Amniotic epithelial cell (primary cell): ENCODE measurements at regions not wholly inside any gene's neighbourhood (a gene's known extent, or its start where the extent isn't known, plus 50 kb on each side); places are given as distances from the start of the nearest gene placed in this dataset.

ENCODE experiments used
- DNase-seq: peaks from one replicate; pipeline ENCODE4 v3.0.0-alpha.2; 2010; ENCODE audit warnings: low read depth

DNA sequence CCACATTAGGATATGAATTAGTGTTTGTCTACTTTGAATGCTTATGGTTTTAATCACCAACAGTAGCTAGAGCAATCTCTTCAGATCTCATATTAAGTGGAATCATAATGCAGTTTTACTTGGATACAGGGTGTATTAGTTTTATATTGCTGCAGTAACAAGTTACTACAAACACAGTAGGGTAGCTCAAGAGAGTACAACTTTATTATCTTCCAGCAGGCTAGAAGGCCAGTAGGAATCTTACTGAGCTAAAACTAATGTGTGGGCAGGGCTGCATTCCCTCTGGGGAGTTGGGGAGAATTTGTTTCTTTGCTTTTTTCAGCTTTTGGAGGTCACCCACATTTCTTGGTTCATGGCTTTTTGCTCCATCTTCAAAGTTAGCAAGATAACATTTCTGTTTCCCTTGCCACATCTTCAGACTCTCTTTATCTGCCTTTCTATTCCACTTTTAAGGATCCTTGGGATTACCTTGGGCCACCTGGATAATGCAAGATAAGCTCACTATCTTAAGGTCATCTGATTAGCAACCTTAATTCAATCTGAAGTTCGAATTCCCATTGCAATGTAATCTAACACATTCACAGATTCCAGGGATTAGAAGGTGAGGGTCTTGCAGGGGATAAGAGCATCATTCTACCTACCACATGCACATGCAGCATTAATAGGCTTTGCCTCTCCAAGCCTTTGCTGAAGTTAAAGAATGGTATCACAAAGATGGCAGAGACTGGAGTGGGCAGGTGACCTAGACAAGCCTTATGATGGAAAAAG lies 134.1 kb upstream of the SLC10A2 start:
- DNase-seq = no peak

DNA sequence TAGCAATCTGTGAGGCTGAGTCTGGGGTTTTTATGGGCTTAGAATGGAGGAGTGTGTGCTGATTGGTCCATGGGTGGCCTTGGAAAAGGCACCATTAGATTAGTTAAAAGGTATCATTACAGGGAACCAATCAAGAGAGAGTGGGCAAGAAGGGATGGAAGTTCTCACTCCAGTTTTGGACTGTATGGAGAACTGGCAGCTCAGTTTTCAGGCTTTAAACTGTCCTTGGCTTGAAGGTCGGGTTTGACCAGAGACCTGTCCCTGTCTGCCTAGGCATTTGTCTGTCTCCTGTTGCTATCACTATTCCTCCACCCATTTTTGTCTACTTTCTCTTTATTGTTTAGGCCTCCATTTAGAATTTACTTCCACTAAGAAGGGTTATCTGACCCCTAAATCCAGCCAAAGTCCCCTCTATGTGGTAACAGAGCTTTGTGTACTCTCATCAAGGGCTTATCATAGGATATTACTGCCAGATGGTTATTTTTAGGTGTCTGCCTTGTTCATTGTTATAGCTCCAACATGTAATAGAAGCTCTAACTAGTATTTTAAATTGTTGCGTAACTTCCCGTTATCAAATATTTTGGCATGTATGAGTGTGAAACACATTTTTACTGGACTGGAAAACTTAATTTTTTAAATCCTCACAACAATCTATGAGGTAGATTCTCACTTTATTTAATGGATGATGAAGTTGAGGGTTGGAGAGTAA lies 133.3 kb upstream of the SLC10A2 start:
- DNase-seq = no peak

DNA sequence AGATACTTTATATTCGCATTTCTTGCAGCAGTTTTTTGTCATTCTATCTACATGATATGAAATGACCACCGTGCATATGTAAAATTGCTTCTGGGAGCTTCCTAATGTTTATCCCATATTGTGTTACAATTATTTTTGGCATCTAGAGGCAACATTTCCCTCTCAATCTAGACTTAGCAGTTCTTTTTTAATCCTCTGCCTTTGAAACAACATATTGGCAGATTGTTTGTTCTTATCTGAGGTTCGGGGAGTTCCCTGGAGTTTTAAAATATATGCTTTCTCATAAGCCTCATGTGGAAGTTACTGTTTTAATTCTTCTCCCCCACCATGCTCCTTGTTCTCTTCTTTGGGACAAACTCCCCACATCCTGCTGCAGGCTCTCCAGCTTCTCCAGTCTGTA lies 130.1 kb upstream of the SLC10A2 start:
- no peak for DNase-seq

DNA sequence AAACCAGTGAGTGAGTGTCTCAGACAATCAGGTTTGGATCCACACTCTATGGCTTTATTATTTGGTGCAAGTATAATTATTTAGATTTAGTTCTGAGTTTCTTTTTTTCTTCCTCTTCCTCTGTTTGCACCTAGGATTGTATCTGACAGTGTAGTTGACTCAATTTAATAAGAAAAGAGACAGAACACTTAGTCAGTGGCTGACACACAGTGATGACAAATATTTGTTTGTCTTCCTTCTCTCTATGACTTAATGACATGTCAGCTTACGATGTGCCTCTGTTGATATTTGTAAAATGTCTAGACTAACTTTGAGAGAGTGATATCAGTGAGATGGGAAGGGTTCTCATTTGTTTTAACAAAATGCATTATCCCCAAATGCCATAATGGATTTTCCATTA lies 129.5 kb upstream of the SLC10A2 start:
- DNase-seq = no peak

DNA sequence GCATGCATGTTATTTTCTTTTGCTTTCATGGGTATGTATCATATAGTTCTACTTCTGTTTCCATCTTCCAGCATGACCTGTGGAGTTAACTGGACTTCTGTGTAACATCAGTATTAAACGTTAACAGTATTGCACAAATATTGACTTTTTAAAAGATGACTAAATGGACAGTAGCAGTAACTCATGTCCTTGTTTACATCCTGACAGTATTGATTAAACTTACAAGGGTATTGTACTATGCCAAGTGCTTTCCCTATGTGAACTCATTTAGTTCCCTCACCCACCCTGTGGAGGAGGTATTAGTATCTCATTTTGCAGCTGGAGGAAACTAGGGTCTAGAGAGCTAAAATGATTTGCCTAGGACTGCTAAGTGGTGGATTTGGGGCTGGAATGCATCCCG lies 128.7 kb upstream of the SLC10A2 start:
- DNase-seq = no peak

DNA sequence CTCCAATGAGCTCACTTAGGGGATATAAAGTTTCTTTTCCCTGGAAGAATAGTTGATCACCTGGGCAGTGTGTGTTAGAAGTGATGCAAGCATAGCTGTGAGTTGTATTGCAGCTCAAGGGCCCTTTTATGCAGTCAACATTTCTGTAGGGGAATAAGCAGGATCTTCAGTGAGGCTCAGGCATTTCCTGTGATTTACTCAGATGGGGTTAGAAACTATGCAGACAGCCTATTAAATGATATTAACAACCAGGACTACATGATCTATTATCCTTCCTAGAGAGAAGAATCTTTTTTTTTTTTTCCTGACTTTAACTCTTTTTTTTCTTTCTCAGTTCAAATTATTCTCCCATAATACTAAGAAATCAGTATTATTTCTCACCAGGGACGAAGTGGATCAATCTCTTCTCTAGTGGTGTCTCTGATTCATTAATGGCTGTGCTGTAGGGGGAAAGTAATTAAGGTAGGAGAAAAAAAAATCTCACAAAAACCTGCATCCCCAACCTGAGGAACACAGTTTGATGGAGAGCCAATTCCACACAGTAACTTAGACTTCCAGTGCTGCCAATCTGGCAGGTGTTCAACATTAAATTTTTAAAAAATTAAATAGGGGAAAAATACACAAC lies 126.4 kb upstream of the SLC10A2 start:
- peak; percentile 11 for DNase-seq

- DNase-seq = no peak
Measured at GRCh38 chr13:103190841-103191240, 124.6 kb upstream of the SLC10A2 start.

DNA sequence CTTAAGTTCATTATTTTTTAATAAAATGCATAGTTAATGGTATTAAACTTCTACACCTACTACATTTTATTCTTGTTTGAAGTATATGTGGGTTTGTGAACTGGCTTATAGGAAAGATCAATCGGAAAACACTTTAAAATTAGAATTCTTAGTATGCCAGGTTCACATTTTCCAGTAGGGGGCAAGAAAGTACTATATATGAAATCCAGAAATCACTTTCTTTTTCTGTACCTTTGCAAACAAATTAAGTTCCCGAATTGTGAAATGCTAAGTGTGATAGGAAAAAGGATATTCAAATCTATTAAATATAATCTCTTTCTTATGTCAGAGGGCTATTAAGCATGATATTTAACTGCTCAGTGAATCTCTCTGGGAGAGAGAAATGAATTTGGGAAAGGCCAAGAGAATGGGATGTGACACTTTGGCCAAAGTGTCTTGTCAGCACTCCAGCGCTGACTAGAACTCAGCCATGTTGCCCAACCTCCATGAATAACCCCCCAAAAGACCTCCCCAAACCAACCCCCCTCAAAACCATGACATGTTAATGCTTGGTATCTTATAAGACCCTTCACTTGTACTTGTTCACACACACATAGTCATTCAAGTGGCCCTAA lies 122.6 kb upstream of the SLC10A2 start:
- DNase-seq = peak; percentile 45

GRCh38 chr13:103187721-103188156 lies 121.5 kb upstream of the SLC10A2 start:
- peak; percentile 70 for DNase-seq

- no peak for DNase-seq
Measured at GRCh38 chr13:103184413-103184812, 118.2 kb upstream of the SLC10A2 start.

- DNase-seq = no peak
Measured at GRCh38 chr13:103178986-103179943, 113.0 kb upstream of the SLC10A2 start.

DNA sequence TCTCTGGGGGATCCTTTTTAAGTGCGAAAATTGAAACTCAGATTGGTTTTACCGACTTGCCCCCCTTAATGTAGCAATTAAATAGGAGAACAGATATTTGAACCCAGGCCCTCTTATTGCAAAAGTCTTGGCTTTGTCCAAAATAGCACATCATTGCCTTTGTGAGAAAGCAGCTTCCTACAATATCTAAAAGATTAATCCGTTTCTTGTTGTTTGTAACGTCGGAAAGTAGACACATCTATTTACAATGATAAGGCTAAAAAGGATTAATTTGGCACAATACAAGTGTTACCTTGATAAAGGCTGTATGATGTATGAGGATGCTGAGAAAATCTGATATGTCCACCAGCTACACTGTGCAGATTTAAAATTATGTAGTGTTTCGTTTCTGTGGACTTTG lies 108.7 kb upstream of the SLC10A2 start:
- DNase-seq = no peak

DNA sequence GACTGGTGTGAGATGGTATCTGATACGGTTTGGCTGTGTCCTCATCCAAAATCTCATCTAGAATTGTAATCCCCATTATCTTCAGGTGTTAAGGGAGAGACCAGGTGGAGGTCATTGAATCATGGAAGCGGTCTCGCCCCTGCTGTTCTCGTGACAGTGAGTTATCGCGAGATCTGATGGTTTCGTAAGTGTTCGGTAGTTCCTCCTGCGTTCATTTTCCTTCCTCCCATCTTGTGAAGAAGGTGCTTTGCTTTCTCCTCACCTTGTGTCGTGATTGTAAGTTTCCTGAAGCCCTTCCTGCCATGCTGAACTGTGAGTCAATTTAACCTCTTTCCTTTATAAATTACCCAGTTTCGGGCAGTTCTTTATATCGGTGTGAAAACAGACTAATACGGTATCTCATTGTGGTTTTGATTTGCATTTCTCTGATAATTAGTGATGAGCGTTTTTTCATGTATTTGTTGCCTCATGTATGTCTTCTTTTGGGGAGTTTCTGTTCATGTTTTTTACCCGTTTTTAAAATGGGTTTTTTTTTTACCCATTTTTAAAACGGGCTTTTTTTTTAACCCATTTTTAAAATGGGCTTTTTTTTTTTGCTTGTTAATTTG lies 102.8 kb upstream of the SLC10A2 start:
- no peak for DNase-seq

- DNase-seq = no peak
Measured at GRCh38 chr13:103164251-103164650, 98.0 kb upstream of the SLC10A2 start.

DNA sequence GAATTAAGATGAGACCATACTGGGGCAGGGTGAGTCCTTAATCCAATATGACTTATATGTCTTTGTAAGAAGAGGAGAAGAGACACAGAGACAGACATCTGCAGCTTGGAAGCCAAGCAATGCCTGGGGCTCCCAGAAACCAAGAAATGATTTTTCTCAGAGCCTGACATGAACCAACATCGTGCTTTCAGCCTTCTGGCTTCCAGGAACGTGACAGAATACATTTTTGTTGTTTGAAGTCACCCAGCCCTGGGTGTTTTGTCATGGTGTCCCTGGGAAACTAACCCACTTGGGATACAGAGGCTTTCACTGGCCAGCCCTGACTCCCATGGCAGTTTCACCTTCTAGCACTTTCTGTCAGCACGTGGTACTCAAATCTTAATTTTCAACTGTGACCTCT lies 95.3 kb upstream of the SLC10A2 start:
- no peak for DNase-seq

DNA sequence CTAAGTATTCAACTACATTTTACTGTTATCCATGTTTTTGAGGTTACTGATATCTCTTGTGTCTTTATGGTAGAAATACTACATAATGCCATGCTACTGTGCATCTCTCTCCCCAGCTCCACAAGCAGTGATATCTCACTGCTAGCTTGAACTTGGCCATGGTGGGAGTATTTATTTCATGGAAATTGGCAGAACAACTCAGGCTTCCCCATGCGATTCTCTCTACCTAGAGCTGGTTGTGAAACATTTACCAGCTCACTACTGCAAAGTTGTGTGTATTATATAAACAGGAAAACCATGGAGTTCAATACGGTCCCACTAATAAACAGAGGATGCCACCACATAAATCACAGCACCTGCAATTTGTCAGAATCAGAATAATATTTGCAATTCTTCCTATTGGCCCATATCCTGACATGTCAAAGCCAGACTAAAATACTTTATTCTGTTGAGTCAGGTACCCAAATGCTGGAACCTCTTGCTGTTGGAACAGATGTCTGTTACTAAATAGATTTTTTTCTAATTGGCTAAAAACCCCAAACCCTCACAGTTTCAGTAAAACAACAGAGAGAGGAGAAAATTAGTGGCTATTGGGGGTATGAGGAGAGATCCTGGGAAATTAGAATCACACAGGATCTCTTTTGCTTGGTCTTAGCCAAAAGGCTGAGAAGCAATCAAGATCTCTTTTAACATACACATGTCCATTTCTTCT lies 91.4 kb upstream of the SLC10A2 start:
- DNase-seq = no peak

GRCh38 chr13:103157016-103157415 lies 90.8 kb upstream of the SLC10A2 start:
- no peak for DNase-seq

DNA sequence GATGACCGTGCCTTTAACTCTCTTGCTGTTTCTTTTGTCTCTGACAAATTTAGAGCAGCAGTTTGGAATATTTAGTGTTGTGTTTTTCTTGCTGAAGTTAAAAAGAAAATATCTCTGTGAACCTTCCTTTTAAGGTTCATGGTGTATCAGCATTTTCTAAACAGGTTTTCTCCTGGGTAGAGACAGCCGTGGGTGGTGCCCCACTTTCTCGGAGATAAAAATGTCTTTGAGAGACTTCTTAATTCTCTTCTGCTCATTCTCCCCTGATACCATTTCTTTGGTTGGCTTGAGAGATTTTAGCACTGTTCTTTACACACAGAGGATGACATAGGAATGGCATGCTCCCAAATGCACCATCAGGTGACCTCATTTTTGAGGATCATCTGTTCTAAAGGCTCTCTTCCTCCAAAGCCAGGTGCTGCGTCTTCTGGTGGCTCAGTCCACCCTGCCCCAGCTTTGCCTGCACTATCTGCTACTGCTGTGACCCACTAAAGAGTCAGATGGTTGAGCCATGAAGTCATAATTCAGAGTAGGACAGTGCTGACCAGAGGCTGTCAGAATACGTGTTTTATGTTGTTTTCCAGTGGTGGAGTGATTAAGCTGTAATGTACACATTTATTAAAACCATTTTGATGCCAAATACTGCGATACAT lies 90.3 kb upstream of the SLC10A2 start:
- DNase-seq = no peak

DNA sequence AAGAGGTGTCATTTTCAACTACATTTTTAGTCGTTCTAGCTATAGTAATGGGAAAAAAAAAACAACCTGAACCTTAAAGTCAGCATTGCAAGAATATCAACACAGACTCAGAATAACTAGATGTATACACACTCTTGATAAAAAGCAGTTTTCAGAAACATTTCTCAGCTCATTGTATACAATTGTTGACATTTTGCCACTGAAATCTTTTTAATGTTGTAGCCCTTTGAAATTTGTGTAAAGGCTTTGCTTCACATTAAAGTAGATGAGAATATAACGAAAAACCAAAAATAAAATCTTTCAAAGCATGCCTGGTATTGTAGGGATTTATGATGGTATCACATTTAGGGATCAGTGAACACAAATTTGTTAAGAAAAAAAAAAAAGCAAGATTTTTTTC lies 87.2 kb upstream of the SLC10A2 start:
- DNase-seq = no peak

DNA sequence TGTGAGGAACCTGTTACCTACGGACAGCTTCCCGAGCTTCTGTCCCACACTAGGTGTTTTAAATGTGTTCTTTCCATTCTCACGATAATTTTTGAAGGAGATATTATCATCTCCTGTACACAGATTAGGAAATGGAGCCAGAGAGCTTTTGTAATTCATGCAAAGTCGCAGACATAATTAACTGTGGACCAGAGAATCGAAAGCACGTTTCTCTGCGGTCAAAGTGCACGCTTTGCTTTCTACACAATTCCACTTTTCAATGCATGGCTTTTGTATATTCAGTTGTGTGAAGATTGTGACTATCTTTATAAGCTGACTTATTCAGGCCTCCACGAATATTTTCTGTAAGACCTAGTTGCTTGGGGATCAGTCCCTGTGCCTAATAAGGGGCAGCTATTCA lies 81.7 kb upstream of the SLC10A2 start:
- no peak for DNase-seq
